B cell (primary cell): ENCODE measurements at regions not wholly inside any gene's neighbourhood (a gene's known extent, or its start where the extent isn't known, plus 50 kb on each side); places are given as distances from the start of the nearest gene placed in this dataset.

ENCODE experiments used
- ATAC-seq: fragments of 200-7000 bp; cut with Tn5 transposase; one replicate; pipeline ENCODE4 v1.10.0; 2021; ENCODE audit warnings: low read depth, mild to moderate bottlenecking, moderate number of reproducible peaks, moderate library complexity
- CTCF ChIA-PET: fragments of 350-600 bp; sonication (Branson Sonifier 250); formaldehyde crosslinking; loops from one replicate; lab custom pipeline; 2021; ENCODE audit warnings: antibody characterized with exemption, inconsistent platforms; lab: Charles Lee
- POLR2A ChIA-PET: fragments of 350-600 bp; sonication (Branson Sonifier 250); formaldehyde crosslinking; loops from one replicate; lab custom pipeline; 2021; ENCODE audit warnings: antibody characterized with exemption; lab: Charles Lee
- DNase-seq: peaks from one replicate; pipeline ENCODE4 v3.0.0; 2013
- H2AFZ ChIP-seq: 2 replicates; pipeline ENCODE4 v1.6.1; 2012; ENCODE audit warnings: mild to moderate bottlenecking, low read depth, low read length; ENCODE audit not compliant: insufficient read depth, poor library complexity, severe bottlenecking
- H3K27ac ChIP-seq, 2 donors: 1 replicate in 1 of 2; 2 replicates in 1 of 2; pipeline ENCODE4 v1.5.1; 2012 to 2013; ENCODE audit warnings: low read length in 2 of 2, mild to moderate bottlenecking in 2 of 2, moderate library complexity in 1 of 2
- H3K27me3 ChIP-seq, 4 experiments: fragments of 200-600 bp in 1 of 4; sonication (generic) in 1 of 4; replicated peaks in 1 of 4; 1 replicate in 2 of 4; 2 replicates in 2 of 4; pipeline versions ENCODE4 v1.6.1 to v1.7.0; 2013 to 2016; ENCODE audit warnings: low read length in 3 of 4, mild to moderate bottlenecking in 2 of 4, mixed read lengths in 1 of 4, moderate library complexity in 1 of 4; ENCODE audit not compliant: insufficient read depth in 4 of 4, control insufficient read depth in 3 of 4; ENCODE audit errors: control extremely low read depth in 1 of 4
- H3K36me3 ChIP-seq, 2 experiments: replicated peaks in 1 of 2; 1 replicate in 1 of 2; 2 replicates in 1 of 2; pipeline versions ENCODE4 v1.6.1 to v1.7.1; 2013; ENCODE audit warnings: low read length in 1 of 2; ENCODE audit not compliant: insufficient read depth in 2 of 2, control insufficient read depth in 1 of 2; ENCODE audit errors: control extremely low read depth in 1 of 2, extremely low read depth in 1 of 2
- H3K4me1 ChIP-seq, 2 donors: fragments of 200-600 bp in 1 of 2; sonication (generic) in 1 of 2; 1 replicate in 1 of 2; 2 replicates in 1 of 2; pipeline versions ENCODE4 v1.5.1 to v1.6.1; 2013 to 2017; ENCODE audit warnings: low read length in 2 of 2; ENCODE audit not compliant: control insufficient read depth in 2 of 2, insufficient read depth in 2 of 2
- H3K4me2 ChIP-seq: replicated peaks from 2 replicates; pipeline ENCODE3; 2012; ENCODE audit warnings: mild to moderate bottlenecking, low read depth, low read length; ENCODE audit not compliant: poor library complexity, severe bottlenecking
- H3K4me3 ChIP-seq, 5 experiments: fragments of 200-600 bp in 1 of 5; sonication (generic) in 1 of 5; 1 replicate in 3 of 5; 2 replicates in 2 of 5; pipeline versions ENCODE4 v1.5.1 to v1.7.0; 2011 to 2016; ENCODE audit warnings: low read length in 4 of 5, mild to moderate bottlenecking in 4 of 5, low read depth in 2 of 5, control low read depth in 1 of 5, moderate library complexity in 1 of 5; ENCODE audit not compliant: insufficient read depth in 1 of 5; ENCODE audit errors: control extremely low read depth in 1 of 5, extremely low read depth in 1 of 5
- H3K79me2 ChIP-seq: fragments of 200-600 bp; sonication (generic); one replicate; pipeline ENCODE4 v1.6.0; 2016; ENCODE audit warnings: low read length; ENCODE audit not compliant: control insufficient read depth, insufficient read depth
- H3K9ac ChIP-seq: fragments of 200-600 bp; sonication (generic); 2 replicates; pipeline ENCODE4 v1.6.1; 2017; ENCODE audit warnings: mild to moderate bottlenecking, low read length, moderate library complexity
- H3K9me3 ChIP-seq, 3 donors: one replicate each; pipeline versions ENCODE4 v1.6.1 to v1.7.1; 2013; ENCODE audit warnings: low read length in 2 of 3; ENCODE audit not compliant: control insufficient read depth in 2 of 3, insufficient read depth in 1 of 3; ENCODE audit errors: control extremely low read depth in 1 of 3
- H4K20me1 ChIP-seq: 2 replicates; pipeline ENCODE4 v1.6.0; 2012; ENCODE audit warnings: mild to moderate bottlenecking, low read length; ENCODE audit not compliant: insufficient read depth, control insufficient read depth, poor library complexity, severe bottlenecking
- H3K27ac Mint-ChIP-seq: one replicate; pipeline ENCODE4 v1.8.0; 2021; ENCODE audit warnings: mixed read lengths
- H3K27me3 Mint-ChIP-seq: one replicate; pipeline ENCODE4 v1.8.0; 2021; ENCODE audit warnings: mixed read lengths
- H3K4me1 Mint-ChIP-seq: one replicate; pipeline ENCODE4 v1.8.0; 2021; ENCODE audit warnings: mixed read lengths
- H3K4me3 Mint-ChIP-seq: one replicate; pipeline ENCODE4 v1.8.0; 2021; ENCODE audit warnings: mixed read lengths
- H3K9me3 Mint-ChIP-seq: one replicate; pipeline ENCODE4 v1.8.0; 2022; ENCODE audit warnings: mixed read lengths; ENCODE audit not compliant: insufficient read depth
- EZH2 ChIP-seq: IDR thresholded peaks from 2 replicates; pipeline ENCODE4 v1.6.1; 2012; ENCODE audit warnings: borderline replicate concordance, low read depth, mild to moderate bottlenecking, moderate library complexity, low read length; ENCODE audit not compliant: insufficient read depth, poor library complexity, severe bottlenecking
- WGBS: methylation state at CpG from one replicate; pipeline ENCODE4 v1.1.5; 2013; ENCODE audit warnings: missing lambda C conversion rate; ENCODE audit not compliant: insufficient coverage; 5-methylcytosine and 5-hydroxymethylcytosine counted together
- intact Hi-C: fragments of 100-400 bp; cut with micrococcal nuclease; formaldehyde crosslinking; loops from one replicate; pipeline ENCODE4 v1.10.0; 2022
- TF ChIP-seq, protein P1 (sequence below): fragments of 200-600 bp; IDR thresholded peaks from one replicate; pipeline ENCODE4 v1.8.0; 2022; ENCODE audit warnings: antibody characterized with exemption, mild to moderate bottlenecking

DNA sequence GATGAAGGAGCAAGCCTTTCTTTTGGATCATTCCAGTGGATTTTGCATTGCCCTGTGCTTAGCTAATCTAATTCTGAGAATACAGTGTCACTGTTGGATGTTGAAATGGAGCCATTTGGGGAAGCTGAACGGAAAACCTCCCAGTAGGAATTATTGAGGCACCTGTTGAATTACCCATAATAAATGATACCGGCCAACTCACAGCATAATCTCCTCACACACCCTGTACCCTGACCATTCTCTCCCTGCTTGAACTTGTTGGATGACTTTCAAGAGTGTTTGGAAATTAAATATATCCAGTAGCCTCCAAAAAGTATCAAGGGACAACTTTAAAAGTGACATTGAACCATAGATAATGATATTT is 171.4 kb upstream of the HES1 start:
- no peak for DNase-seq
- Mint-ChIP-seq H3K4me1 (peaks cover 6% of the 10 kb centered on the region), H3K27me3 (peaks cover 45% of the 10 kb centered on the region), H3K4me3 (no peak overlapping the region), H3K27ac (no peak overlapping the region), H3K9me3 (no peaks in the 10 kb centered on the region)
- Histone ChIP-seq H3K9ac (no peak overlapping the region), H3K27me3 (peaks cover 0 to 31% (median 22%) of the 10 kb centered on the region in 4 experiments), H3K4me3 (no peak overlapping the region), H4K20me1 (no peaks in the 10 kb centered on the region), H2AFZ (no peak overlapping the region), H3K4me1 (no peaks in the 10 kb centered on the region), H3K36me3 (no peaks in the 10 kb centered on the region), H3K79me2 (no peaks in the 10 kb centered on the region), H3K27ac (no peak overlapping the region), H3K9me3 (no peaks in the 10 kb centered on the region), H3K4me2 (no peak overlapping the region)
- intact Hi-C loops, result no loop called here
- no peak for ATAC-seq
- ChIA-PET POLR2A (no interaction called here), CTCF (no interaction called here)
- TF ChIP-seq EZH2, result no peak
- TF ChIP-seq, protein P1, sequence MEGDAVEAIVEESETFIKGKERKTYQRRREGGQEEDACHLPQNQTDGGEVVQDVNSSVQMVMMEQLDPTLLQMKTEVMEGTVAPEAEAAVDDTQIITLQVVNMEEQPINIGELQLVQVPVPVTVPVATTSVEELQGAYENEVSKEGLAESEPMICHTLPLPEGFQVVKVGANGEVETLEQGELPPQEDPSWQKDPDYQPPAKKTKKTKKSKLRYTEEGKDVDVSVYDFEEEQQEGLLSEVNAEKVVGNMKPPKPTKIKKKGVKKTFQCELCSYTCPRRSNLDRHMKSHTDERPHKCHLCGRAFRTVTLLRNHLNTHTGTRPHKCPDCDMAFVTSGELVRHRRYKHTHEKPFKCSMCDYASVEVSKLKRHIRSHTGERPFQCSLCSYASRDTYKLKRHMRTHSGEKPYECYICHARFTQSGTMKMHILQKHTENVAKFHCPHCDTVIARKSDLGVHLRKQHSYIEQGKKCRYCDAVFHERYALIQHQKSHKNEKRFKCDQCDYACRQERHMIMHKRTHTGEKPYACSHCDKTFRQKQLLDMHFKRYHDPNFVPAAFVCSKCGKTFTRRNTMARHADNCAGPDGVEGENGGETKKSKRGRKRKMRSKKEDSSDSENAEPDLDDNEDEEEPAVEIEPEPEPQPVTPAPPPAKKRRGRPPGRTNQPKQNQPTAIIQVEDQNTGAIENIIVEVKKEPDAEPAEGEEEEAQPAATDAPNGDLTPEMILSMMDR, result no peak
- WGBS, result no CpG with 5 or more reads among the region's 2 CpGs

DNA sequence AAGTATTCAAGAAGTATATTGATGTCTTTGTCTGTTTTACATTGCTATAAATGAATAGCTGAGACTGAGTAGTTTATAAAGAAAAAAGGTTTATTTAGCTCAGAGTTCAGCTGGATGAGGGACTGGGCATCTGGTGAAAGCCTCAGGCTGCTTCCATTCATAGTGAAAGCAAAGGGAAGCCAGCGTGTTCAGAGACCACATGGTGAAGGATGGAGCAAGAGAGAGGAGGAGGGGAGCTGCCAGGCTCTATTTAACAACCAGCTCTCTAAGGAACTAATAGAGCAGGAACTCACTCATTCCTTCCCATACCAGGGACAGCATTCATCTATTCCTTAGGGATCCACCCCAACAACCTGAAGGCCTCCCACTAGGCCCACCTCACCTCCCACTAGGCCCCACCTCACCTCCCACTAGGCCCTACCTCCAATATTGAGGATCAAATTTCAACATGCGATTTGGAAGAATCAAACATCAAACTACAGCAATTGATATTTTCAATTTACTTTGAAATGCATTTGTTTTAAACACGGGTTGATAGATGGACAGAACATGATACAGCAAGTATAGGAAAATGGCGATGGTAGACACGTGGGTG is 167.5 kb upstream of the HES1 start:
- Histone ChIP-seq H3K9ac (no peak overlapping the region), H3K4me3 (no peak overlapping the region), H3K9me3 (no peaks in the 10 kb centered on the region), H3K4me2 (no peak overlapping the region), H3K4me1 (peaks cover 17 to 22% of the 10 kb centered on the region in 2 donors), H3K79me2 (no peaks in the 10 kb centered on the region), H2AFZ (no peak overlapping the region), H3K27ac (no peak overlapping the region), H3K36me3 (no peaks in the 10 kb centered on the region), H4K20me1 (no peaks in the 10 kb centered on the region), H3K27me3 (peaks cover 0 to 8% (median 3%) of the 10 kb centered on the region in 4 experiments)
- Mint-ChIP-seq H3K9me3 (no peaks in the 10 kb centered on the region), H3K4me1 (peaks cover 24% of the 10 kb centered on the region), H3K4me3 (no peak overlapping the region), H3K27ac (no peak overlapping the region), H3K27me3 (peaks cover 11% of the 10 kb centered on the region)
- ChIA-PET CTCF (interaction anchor here (0.9 to 1.7 kb wide), 3 partner anchors 8 to 168 kb away, joined by 3 to 6 read pairs (median 3); no protein-coding TSS in a partner anchor), POLR2A (no interaction called here)
- TF ChIP-seq EZH2, result no peak
- TF ChIP-seq, protein P1, result no peak
- 67% methylated on average over 1 of the region's 5 CpGs for WGBS
- no peak for DNase-seq
- ATAC-seq, result no peak
- intact Hi-C loops, result no loop called here
